ENCODE measurements at regions not wholly inside any gene's neighbourhood (a gene's known extent, or its start where the extent isn't known, plus 50 kb on each side); places are given as distances from the start of the nearest gene placed in this dataset.

- FAIRE-seq: no peak
- TF ChIP-seq TAF1 (IDR thresholded peaks at IDR 0.05; ENCODE audit: low read depth, low read length) (no peak), BACH1 (IDR thresholded peaks at IDR 0.05; ENCODE audit: low read length) (no peak), SUZ12 (IDR thresholded peaks at IDR 0.05; ENCODE audit: low read length) (no peak), JUN (IDR thresholded peaks at IDR 0.05; ENCODE audit: low read depth, low read length) (no peak), TAF7 (optimal IDR thresholded peaks at IDR 0.05; ENCODE audit: borderline replicate concordance, low read depth, low read length) (no peak), SAP30 (IDR thresholded peaks at IDR 0.05; ENCODE audit: insufficient read depth, insufficient replicate concordance, low read length) (no peak), NANOG (IDR thresholded peaks at IDR 0.05; ENCODE audit: insufficient read depth, low read depth, low read length, poor library complexity, severe bottlenecking) (no peak), ASH2L (IDR thresholded peaks at IDR 0.05; ENCODE audit: low read length) (no peak), CBX8 (IDR thresholded peaks at IDR 0.05; ENCODE audit: borderline replicate concordance, low read depth, low read length) (no peak), JUND (IDR thresholded peaks at IDR 0.05; ENCODE audit: low read length) (no peak), PHF8 (conservative IDR thresholded peaks at IDR 0.05; ENCODE audit: low read depth, low read length) (no peak)
- TF ChIP-seq, protein P1, sequence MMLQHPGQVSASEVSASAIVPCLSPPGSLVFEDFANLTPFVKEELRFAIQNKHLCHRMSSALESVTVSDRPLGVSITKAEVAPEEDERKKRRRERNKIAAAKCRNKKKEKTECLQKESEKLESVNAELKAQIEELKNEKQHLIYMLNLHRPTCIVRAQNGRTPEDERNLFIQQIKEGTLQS (IDR thresholded peaks at IDR 0.05; ENCODE audit: insufficient read depth, low read depth, low read length): no peak
These were observed 144.1 kb upstream of the TMTC4 start for GRCh38 chr13:100818711-100819110.

More at GRCh38 chr13:100818711-100819110, 144.1 kb upstream of the TMTC4 start:
- Histone ChIP-seq H3K4ac (replicated peaks; ENCODE audit: insufficient read length, low read depth, low read length) (no peak overlapping the region), H3K27me3 (replicated peaks in 1 of 4; ENCODE audit: control insufficient read depth in 3 of 4, extremely low read depth in 1 of 4, insufficient read depth in 3 of 4, low read length in 3 of 4) (no peaks in the 10 kb centered on the region), H2BK15ac (ENCODE audit: low read length) (no peak overlapping the region), H3K23ac (ENCODE audit: insufficient read length) (no peak overlapping the region), H4K5ac (ENCODE audit: insufficient read length, low read depth, low read length) (no peak overlapping the region), H3K14ac (ENCODE audit: insufficient read length) (no peak overlapping the region), H3K4me1 (replicated peaks in 1 of 4; ENCODE audit: control insufficient read depth in 3 of 4, insufficient read depth in 4 of 4, low read length in 3 of 4) (peaks cover 0 to 5% (median 4%) of the 10 kb centered on the region in 4 experiments; a peak in 3 of 7 replicates), H3K79me1 (ENCODE audit: low read depth, low read length) (no peaks in the 10 kb centered on the region), H3K4me2 (ENCODE audit: insufficient read depth in 1 of 2, low read depth in 2 of 2, low read length in 2 of 2) (no peak overlapping the region), H3K9ac (replicated peaks in 1 of 4; ENCODE audit: extremely low read depth in 1 of 4, low read depth in 3 of 4, low read length in 3 of 4) (no peak overlapping the region), H2BK120ac (replicated peaks; ENCODE audit: low read depth, low read length) (no peak overlapping the region), H2BK5ac (ENCODE audit: low read depth, low read length) (no peak overlapping the region), H2AFZ (ENCODE audit: low read length) (no peak overlapping the region), H4K8ac (ENCODE audit: extremely low read depth, insufficient read depth, low read length) (no peak overlapping the region), H2AK5ac (ENCODE audit: low read depth, low read length) (no peak overlapping the region), H3K27ac (ENCODE audit: low read depth, low read length) (no peak overlapping the region), H3K56ac (replicated peaks; ENCODE audit: insufficient read length, low read depth, low read length) (no peak overlapping the region), H3K4me3 (ENCODE audit: extremely low read depth in 1 of 4, insufficient read depth in 2 of 4, low read depth in 3 of 4, low read length in 4 of 4) (no peak overlapping the region), H4K91ac (replicated peaks; ENCODE audit: insufficient read length, low read length) (no peak overlapping the region), H3K36me3 (ENCODE audit: control insufficient read depth in 2 of 4, insufficient read depth in 4 of 4, low read length in 3 of 4) (no peaks in the 10 kb centered on the region), H3K9me3 (ENCODE audit: insufficient read depth in 2 of 2, low read depth in 1 of 2, low read length in 1 of 2) (no peaks in the 10 kb centered on the region), H3K23me2 (ENCODE audit: low read depth, low read length) (no peaks in the 10 kb centered on the region), H3K79me2 (ENCODE audit: control insufficient read depth in 1 of 2, insufficient read depth in 2 of 2, low read length in 2 of 2) (no peaks in the 10 kb centered on the region), H4K20me1 (replicated peaks in 1 of 2; ENCODE audit: control insufficient read depth in 1 of 2, insufficient read depth in 2 of 2, low read length in 2 of 2) (no peaks in the 10 kb centered on the region), H2BK20ac (ENCODE audit: low read length) (no peak overlapping the region), H2BK12ac (ENCODE audit: low read depth, low read length) (no peak overlapping the region), H3K18ac (ENCODE audit: extremely low read depth, low read length) (no peak overlapping the region)
- 98% methylated on average over 3 of the region's 3 CpGs; no CpG with 5 or more reads in 1 of the 2 experiments for WGBS, 2 experiments (ENCODE audit: extremely low coverage in 1 of 2, insufficient coverage in 1 of 2, insufficient read length in 1 of 2, insufficient replicate concordance in 2 of 2, low coverage in 1 of 2, low lambda C conversion rate in 2 of 2, missing lambda C conversion rate in 1 of 2)
- POLR2A ChIA-PET (ENCODE audit: partially characterized antibody): no interaction called here
- CTCF ChIA-PET (ENCODE audit: partially characterized antibody): interaction anchor here (1.1 kb wide), 3 partner anchors 28 to 284 kb away, joined by 3 read pairs; no protein-coding TSS in a partner anchor
- DNase-seq (ENCODE audit: low read depth in 1 of 2, low spot score in 2 of 2): no peak
